ENCODE measurements at regions not wholly inside any gene's neighbourhood (a gene's known extent, or its start where the extent isn't known, plus 50 kb on each side); places are given as distances from the start of the nearest gene placed in this dataset.

DNA sequence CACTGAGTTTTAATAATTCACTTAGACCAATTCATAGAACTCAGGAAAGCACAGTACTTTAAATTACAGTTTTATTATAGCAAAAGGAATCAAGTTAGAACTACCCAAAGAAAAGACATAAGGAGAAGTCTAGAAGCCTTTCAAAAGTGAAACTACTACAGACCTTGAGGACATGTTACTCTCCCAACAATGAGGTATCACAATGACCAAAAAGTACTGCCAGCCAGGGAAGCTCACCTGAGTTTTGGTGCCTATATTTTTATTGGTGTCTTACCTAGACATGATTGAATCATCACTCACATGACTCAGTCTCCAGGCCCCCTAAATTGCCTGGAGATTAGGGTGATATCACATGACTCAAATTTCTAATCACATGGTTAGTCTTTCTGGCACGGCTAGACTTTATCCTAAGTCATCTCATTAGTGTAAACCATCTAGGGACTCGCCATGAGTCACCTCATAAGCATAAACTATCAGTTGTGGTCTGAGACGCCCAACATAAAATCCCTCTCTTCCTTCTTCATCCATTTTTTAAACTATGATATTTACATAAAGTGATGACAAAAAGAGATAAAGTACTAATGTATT lies 372.3 kb downstream of the TMA16 start:
- no peak overlapping the region for H3K27ac ChIP-seq (ENCODE audit: low read length)
- TF ChIP-seq RAD21 (conservative IDR thresholded peaks at IDR 0.05): no peak
- TF ChIP-seq TAF1 (IDR thresholded peaks at IDR 0.05; ENCODE audit: low read depth): no peak
- TF ChIP-seq MXI1 (conservative IDR thresholded peaks at IDR 0.05; ENCODE audit: poor library complexity, severe bottlenecking): no peak
- TF ChIP-seq POLR2AphosphoS5 (IDR thresholded peaks at IDR 0.05): no peak
- no peak for TF ChIP-seq SMC3 (conservative IDR thresholded peaks at IDR 0.05; ENCODE audit: poor library complexity)
- H3K4me2 ChIP-seq (ENCODE audit: low read length): no peak overlapping the region
- no peaks in the 10 kb centered on the region for H3K79me2 ChIP-seq (replicated peaks; ENCODE audit: insufficient read depth, low read length)
- no peak overlapping the region for H3K9ac ChIP-seq (ENCODE audit: low read length)
- H3K4me3 ChIP-seq (ENCODE audit: low read length): no peak overlapping the region
- no peaks in the 10 kb centered on the region for H3K9me3 ChIP-seq (ENCODE audit: low read length)
- no peak overlapping the region for H2AFZ ChIP-seq (ENCODE audit: low read depth, low read length)
- H3K9me2 ChIP-seq (ENCODE audit: insufficient read depth, low read length): no peaks in the 10 kb centered on the region
- no peaks in the 10 kb centered on the region for H3K27me3 ChIP-seq (ENCODE audit: insufficient read depth, low read depth, low read length)
- H4K20me1 ChIP-seq (ENCODE audit: insufficient read depth): no peaks in the 10 kb centered on the region
- no peaks in the 10 kb centered on the region for H3K36me3 ChIP-seq (ENCODE audit: insufficient read depth, low read length)
- no peaks in the 10 kb centered on the region for H3F3A ChIP-seq (ENCODE audit: insufficient read depth, low read length, poor library complexity, severe bottlenecking)

DNA sequence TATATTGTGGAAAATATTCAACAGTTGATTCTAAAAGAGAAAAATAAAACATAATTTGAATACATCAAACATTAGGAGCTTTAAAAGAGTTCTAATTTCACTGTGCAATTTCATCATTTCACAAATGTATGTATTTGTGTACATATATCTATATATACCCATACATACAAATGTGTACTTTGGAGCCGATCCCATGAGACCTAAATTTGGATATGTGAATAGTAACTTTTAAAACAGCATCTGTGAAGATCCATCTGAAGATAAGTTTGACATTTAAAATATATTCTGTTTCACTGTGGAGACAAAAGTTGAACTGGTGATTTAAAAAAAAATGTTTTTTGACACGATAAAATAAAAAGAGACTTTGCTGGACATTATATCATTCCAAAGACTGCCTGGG lies 374.0 kb downstream of the TMA16 start:
- no peaks in the 10 kb centered on the region for H3K9me2 ChIP-seq (ENCODE audit: insufficient read depth, low read length)
- no peaks in the 10 kb centered on the region for H3K27me3 ChIP-seq (ENCODE audit: insufficient read depth, low read depth, low read length)
- H3K4me3 ChIP-seq (ENCODE audit: low read length): no peak overlapping the region
- no peak overlapping the region for H2AFZ ChIP-seq (ENCODE audit: low read depth, low read length)
- H3K9ac ChIP-seq (ENCODE audit: low read length): no peak overlapping the region
- H4K20me1 ChIP-seq (ENCODE audit: insufficient read depth): no peaks in the 10 kb centered on the region
- TF ChIP-seq, protein P1, sequence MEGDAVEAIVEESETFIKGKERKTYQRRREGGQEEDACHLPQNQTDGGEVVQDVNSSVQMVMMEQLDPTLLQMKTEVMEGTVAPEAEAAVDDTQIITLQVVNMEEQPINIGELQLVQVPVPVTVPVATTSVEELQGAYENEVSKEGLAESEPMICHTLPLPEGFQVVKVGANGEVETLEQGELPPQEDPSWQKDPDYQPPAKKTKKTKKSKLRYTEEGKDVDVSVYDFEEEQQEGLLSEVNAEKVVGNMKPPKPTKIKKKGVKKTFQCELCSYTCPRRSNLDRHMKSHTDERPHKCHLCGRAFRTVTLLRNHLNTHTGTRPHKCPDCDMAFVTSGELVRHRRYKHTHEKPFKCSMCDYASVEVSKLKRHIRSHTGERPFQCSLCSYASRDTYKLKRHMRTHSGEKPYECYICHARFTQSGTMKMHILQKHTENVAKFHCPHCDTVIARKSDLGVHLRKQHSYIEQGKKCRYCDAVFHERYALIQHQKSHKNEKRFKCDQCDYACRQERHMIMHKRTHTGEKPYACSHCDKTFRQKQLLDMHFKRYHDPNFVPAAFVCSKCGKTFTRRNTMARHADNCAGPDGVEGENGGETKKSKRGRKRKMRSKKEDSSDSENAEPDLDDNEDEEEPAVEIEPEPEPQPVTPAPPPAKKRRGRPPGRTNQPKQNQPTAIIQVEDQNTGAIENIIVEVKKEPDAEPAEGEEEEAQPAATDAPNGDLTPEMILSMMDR (IDR thresholded peaks at IDR 0.05; ENCODE audit: poor library complexity, severe bottlenecking): no peak
- TF ChIP-seq SMC3 (conservative IDR thresholded peaks at IDR 0.05; ENCODE audit: poor library complexity): no peak
- TF ChIP-seq EZH2 (IDR thresholded peaks at IDR 0.05; ENCODE audit: borderline replicate concordance, insufficient read depth, low read length, poor library complexity, severe bottlenecking): no peak
- no peak for TF ChIP-seq MXI1 (conservative IDR thresholded peaks at IDR 0.05; ENCODE audit: poor library complexity, severe bottlenecking)
- TF ChIP-seq POLR2AphosphoS5 (IDR thresholded peaks at IDR 0.05): no peak
- TF ChIP-seq, protein P2, sequence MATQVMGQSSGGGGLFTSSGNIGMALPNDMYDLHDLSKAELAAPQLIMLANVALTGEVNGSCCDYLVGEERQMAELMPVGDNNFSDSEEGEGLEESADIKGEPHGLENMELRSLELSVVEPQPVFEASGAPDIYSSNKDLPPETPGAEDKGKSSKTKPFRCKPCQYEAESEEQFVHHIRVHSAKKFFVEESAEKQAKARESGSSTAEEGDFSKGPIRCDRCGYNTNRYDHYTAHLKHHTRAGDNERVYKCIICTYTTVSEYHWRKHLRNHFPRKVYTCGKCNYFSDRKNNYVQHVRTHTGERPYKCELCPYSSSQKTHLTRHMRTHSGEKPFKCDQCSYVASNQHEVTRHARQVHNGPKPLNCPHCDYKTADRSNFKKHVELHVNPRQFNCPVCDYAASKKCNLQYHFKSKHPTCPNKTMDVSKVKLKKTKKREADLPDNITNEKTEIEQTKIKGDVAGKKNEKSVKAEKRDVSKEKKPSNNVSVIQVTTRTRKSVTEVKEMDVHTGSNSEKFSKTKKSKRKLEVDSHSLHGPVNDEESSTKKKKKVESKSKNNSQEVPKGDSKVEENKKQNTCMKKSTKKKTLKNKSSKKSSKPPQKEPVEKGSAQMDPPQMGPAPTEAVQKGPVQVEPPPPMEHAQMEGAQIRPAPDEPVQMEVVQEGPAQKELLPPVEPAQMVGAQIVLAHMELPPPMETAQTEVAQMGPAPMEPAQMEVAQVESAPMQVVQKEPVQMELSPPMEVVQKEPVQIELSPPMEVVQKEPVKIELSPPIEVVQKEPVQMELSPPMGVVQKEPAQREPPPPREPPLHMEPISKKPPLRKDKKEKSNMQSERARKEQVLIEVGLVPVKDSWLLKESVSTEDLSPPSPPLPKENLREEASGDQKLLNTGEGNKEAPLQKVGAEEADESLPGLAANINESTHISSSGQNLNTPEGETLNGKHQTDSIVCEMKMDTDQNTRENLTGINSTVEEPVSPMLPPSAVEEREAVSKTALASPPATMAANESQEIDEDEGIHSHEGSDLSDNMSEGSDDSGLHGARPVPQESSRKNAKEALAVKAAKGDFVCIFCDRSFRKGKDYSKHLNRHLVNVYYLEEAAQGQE (IDR thresholded peaks at IDR 0.05; ENCODE audit: borderline replicate concordance): no peak
- TF ChIP-seq TAF1 (IDR thresholded peaks at IDR 0.05; ENCODE audit: low read depth): no peak
- TF ChIP-seq EP300 (conservative IDR thresholded peaks at IDR 0.05; ENCODE audit: poor library complexity, severe bottlenecking): no peak
- TF ChIP-seq RAD21 (conservative IDR thresholded peaks at IDR 0.05): no peak
- no peaks in the 10 kb centered on the region for H3K79me2 ChIP-seq (replicated peaks; ENCODE audit: insufficient read depth, low read length)
- H3K9me3 ChIP-seq (ENCODE audit: low read length): no peaks in the 10 kb centered on the region
- H3K27ac ChIP-seq (ENCODE audit: low read length): no peak overlapping the region
- H3F3A ChIP-seq (ENCODE audit: insufficient read depth, low read length, poor library complexity, severe bottlenecking): no peaks in the 10 kb centered on the region
- H3K36me3 ChIP-seq (ENCODE audit: insufficient read depth, low read length): no peaks in the 10 kb centered on the region
- H3K4me2 ChIP-seq (ENCODE audit: low read length): no peak overlapping the region
